Stimulated activated naive CD8-positive, alpha-beta T cell treated with anti-CD3 and anti-CD28 coated beads, Interleukin-15, amount 100 ng/mL, for 72 hours (primary cell): ENCODE measurements at regions not wholly inside any gene's neighbourhood (a gene's known extent, or its start where the extent isn't known, plus 50 kb on each side); places are given as distances from the start of the nearest gene placed in this dataset.

Experiments
- ATAC-seq: fragments of 150-1000 bp; cut with Tn5 transposase; 2 replicates; pipeline ENCODE4 v1.10.0; 2021; ENCODE audit warnings: mild to moderate bottlenecking, moderate library complexity
- DNase-seq, 2 donors: peaks; one replicate each; pipeline ENCODE4 v3.0.0; 2021 to 2022
- H3K27ac Mint-ChIP-seq, 2 donors: one replicate each; pipeline ENCODE4 v1.8.0; 2022; ENCODE audit warnings: mild to moderate bottlenecking in 2 of 2, mixed read lengths in 2 of 2, moderate library complexity in 2 of 2
- H3K27me3 Mint-ChIP-seq: one replicate; pipeline ENCODE4 v1.8.0; 2022; ENCODE audit warnings: mixed read lengths
- H3K4me1 Mint-ChIP-seq: one replicate; pipeline ENCODE4 v1.8.0; 2022; ENCODE audit warnings: mild to moderate bottlenecking, mixed read lengths
- H3K4me3 Mint-ChIP-seq, 2 donors: one replicate each; pipeline ENCODE4 v1.8.0; 2022; ENCODE audit warnings: mild to moderate bottlenecking in 2 of 2, mixed read lengths in 2 of 2, moderate library complexity in 1 of 2
- H3K9me3 Mint-ChIP-seq, 2 donors: one replicate each; pipeline ENCODE4 v1.8.0; 2022; ENCODE audit warnings: mixed read lengths in 2 of 2

DNA sequence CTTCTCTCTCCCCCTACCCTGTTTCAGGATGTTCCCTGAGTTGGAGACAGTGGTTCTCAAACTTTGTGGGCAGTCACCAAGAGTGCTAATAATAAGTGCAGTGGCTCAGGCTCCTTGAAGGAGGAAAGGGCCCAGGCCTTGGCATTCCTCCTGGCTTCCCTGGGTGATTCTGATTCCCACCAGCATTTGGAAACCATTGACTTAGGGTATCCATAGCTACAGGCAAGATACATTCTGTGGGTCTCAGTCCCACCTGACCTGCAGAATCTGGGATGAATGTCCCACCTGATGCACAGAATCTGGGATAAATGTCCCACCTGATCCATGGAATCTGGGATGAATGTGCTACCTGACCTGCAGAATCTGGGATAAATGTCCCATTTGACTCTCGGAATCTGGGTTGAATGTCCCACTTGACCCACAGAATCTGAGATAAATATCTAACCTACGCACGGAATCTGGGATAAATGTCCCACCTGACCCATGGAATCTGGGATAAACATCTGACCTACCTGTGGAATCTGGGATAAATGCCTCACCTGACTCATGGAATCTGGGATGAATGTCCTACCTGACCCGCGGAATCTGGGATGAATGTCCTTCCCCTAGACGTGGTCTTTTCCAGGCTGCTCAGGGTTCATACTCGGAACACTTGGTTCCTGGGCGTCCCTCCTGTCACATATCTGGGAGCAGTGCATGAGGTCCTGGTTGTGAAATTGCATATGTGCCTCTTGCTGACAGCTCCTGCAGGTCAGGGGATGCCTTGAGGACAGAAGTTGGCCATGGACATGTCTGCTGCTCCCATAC is 136.7 kb upstream of the HS3ST2 start:
- ATAC-seq (no peak), DNase-seq (no peak)
- Mint-ChIP-seq H3K4me1 (no peaks in the 10 kb centered on the region), H3K4me3 (no peak overlapping the region), H3K27me3 (peaks cover 7% of the 10 kb centered on the region), H3K27ac (no peak overlapping the region), H3K9me3 (no peaks in the 10 kb centered on the region)

DNA sequence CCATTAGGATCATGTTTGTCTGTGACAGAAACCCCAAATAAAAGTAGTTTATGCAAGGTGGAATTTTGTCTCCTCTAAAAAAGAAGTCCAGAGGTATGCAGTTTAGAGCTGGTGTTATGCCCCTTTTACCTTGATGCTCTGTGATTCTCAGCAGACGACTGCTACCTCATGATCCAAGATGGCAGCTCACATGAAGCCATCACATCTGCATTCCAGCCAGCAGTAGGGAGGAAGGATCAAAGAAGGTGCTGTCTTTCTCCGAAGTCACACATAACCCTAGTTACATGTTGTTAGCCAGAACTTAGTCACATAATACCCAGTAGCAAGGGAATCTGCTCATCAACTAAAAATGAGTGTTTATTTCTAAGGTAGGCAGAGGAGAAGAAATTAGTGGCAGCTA is 135.7 kb upstream of the HS3ST2 start:
- Mint-ChIP-seq H3K27me3 (peaks cover 7% of the 10 kb centered on the region), H3K4me3 (no peak overlapping the region), H3K4me1 (no peaks in the 10 kb centered on the region), H3K9me3 (no peaks in the 10 kb centered on the region), H3K27ac (no peak overlapping the region)
- ATAC-seq: no peak
- no peak for DNase-seq

DNA sequence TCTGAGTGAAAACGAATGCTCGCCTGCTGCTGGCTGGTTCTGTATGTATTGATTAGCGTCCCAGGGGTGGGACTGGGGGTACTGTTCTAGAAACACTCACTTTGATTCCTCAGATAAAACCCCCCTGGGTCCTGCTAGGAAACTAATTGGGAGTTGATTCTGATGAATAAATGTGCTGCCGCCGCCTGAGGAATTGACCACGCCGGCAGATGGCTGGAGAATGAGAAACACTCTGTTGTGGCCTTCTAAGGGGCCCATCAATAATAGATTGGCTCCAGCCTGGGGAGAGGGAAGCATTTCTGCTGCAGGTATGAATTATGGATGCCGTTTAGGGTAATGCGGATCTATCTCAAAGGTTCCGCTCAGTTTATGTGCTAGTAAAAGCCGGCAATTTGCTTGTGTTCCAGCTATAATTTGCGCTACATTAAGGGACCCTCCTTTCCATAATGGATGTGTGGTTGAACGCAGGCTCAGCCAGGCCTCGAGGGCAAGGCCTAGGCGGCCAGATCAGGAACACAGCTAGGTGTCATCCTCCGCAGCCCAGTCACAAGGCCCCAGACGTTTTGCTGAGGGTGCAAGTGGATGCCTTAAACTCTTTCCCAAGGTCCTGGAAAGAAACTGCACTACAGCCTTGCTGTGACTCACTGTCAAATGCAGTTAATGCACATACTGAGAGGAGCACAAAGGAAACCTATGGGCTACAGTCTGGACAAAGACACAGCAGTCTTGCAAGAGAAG is 132.2 kb upstream of the HS3ST2 start:
- H3K27me3 Mint-ChIP-seq: peaks cover 13% of the 10 kb centered on the region
- ATAC-seq (no peak), DNase-seq (no peak)
- H3K27ac Mint-ChIP-seq: no peak overlapping the region
- H3K4me1 Mint-ChIP-seq: peaks cover 14% of the 10 kb centered on the region
- no peaks in the 10 kb centered on the region for H3K9me3 Mint-ChIP-seq
- H3K4me3 Mint-ChIP-seq: no peak overlapping the region

DNA sequence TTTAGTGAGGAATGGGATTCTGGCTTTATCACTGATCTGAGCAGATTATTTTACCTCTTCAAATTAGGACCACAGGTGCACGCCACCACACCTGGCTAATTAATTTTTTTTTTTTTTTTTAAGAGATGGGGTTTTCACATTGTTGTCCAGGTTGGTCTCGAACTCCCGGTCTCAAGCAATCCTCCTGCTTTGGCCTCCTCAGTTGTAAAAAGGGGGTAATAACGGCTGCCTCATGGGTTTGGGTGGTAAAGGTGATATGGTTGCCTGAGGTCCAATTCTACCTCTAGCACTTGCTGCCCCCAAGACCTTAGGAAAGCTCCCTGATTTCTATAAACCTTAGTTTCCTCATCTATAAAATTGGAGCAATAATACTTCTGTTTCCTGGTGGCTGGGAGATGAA is 130.7 kb upstream of the HS3ST2 start:
- ATAC-seq (no peak), DNase-seq (no peak)
- Mint-ChIP-seq H3K27ac (no peak overlapping the region), H3K27me3 (peaks cover 13% of the 10 kb centered on the region), H3K9me3 (peaks cover 0 to 4% of the 10 kb centered on the region in 2 donors), H3K4me3 (no peak overlapping the region), H3K4me1 (peaks cover 14% of the 10 kb centered on the region)

DNA sequence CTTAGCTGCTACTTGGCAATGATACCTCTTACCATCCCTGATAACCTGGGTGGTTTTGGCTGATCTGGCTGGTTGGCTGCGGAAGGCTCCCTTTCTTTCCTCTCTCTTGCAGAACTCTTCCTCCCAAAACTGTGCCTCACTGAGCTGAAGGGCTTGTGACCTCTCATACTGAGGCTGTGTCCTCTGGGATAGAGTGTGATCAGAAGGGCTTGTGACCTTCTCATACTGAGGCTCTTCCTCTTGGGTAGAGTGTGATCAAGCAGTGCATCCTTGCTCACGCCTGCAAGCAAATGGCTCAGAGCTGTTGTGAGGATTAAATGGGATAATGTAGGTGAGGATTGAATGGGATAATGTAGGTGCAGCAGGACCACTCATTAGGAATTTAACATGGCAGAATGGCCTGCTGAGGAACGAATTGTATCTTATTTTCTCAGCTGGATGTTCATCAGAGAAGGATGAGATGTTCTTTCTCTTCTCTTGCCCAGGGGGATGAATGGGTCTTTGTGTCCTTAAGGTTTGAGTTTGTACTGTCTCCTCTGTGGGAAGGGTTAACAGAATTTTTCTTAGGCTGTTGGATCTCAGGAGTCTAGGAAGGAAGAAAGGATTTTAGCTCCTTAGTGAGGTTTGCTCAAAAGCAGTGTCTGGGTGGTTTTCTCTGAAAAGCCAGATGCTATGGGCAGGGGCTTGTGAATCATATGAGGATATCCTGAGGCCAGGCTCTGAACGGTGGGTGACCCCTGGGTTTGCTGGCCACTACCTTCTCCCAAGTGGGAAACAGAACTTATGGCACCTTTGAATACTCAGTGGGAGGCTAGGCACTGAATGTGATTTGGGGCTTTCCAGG is 130.0 kb upstream of the HS3ST2 start:
- Mint-ChIP-seq H3K27ac (peak overlapping the region in 1 of 2 donors; percentile 29), H3K4me3 (no peak overlapping the region), H3K4me1 (peaks cover 14% of the 10 kb centered on the region), H3K27me3 (peaks cover 13% of the 10 kb centered on the region), H3K9me3 (peaks cover 0 to 4% of the 10 kb centered on the region in 2 donors)
- ATAC-seq: no peak
- DNase-seq: no peak

DNA sequence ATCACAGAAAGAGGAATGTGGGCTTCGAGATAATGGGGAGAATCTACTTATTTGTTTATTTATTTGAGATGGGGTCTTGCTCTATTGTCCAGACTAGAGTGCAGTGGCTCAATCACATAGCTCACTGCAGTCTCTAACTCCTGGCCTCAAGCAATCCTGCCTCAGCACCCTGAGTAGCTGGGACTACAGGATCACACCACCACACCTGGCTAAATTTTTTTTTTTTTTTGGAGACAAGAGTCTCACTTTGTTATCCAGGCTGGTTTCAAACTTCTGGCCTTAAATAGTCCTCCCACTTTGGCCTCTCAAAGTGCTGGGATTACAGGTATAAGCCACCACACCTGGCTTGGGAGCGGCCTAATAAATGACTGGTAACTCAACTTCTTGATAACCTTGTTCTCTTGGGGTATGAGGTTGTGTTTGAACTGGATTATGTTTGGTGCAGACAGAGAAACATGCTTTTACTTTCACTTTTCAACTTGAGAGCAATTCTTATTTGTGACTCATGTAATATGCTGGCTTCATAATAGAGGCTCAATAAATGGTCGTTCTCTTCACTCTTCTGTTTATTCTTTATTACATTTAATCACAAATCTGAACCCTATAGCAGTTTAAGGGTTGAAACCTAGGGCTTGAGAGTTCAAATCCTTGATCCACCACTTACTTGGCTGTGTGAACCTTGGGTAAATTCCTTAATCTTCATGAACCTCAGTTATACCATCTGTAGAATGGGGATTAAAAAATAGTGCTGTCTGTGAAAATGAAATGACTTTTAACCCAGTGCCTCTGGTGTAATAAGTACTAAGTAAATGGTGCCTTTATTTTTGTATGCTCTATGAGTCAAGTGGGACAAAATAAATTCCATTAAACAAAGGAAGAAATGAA is 129.1 kb upstream of the HS3ST2 start:
- no peak for DNase-seq
- H3K4me3 Mint-ChIP-seq: no peak overlapping the region
- peaks cover 14% of the 10 kb centered on the region for H3K4me1 Mint-ChIP-seq
- ATAC-seq: no peak
- peak overlapping the region in 1 of 2 donors; percentile 29 for H3K27ac Mint-ChIP-seq
- peaks cover 13% of the 10 kb centered on the region for H3K27me3 Mint-ChIP-seq
- peaks cover 0 to 4% of the 10 kb centered on the region in 2 donors for H3K9me3 Mint-ChIP-seq

DNA sequence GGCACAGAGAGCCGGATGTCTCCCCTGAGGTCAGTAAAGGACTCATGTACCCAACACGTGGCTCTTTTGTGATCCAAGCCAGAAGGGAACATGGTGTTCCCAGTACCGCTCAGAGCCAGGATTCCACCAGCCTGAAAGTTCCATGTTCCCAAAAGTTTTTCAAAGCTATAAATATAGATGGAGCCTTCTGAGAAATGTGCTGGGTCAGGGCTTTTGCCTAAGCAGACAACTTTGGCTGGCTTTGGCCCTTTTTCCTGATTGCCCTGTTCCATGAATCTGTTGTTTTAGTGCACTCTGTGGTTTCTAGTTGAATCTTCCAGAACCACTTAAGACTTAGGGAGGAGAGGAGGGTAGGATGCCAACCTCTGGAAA is 128.5 kb upstream of the HS3ST2 start:
- ATAC-seq (no peak), DNase-seq (no peak)
- peaks cover 14% of the 10 kb centered on the region for H3K4me1 Mint-ChIP-seq
- no peak overlapping the region for H3K27ac Mint-ChIP-seq
- H3K9me3 Mint-ChIP-seq: peaks cover 0 to 4% of the 10 kb centered on the region in 2 donors
- H3K27me3 Mint-ChIP-seq: peaks cover 13% of the 10 kb centered on the region
- no peak overlapping the region for H3K4me3 Mint-ChIP-seq

DNA sequence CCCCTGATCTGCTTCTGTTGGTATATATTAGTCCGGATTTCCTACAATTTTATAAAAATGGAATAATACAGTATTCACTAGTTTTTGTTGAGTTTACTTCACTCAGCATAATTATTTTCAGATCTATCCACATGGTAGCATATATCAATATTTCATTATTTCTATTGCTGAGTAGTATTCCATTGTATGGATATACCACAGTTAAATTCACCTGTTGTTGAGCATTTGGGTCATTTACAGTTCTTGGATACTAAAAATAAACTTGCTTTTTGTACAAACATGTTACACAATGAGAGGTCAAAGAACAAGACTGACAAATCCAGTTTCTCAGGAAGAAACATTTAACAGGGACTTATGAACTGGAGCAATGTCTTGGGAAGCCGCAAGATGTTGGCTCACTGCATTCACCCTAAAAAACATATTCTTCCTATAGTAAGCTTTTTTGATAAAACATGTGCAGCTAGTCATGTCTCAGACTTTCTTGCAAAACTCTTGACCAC is 126.9 kb upstream of the HS3ST2 start:
- no peak for DNase-seq
- H3K9me3 Mint-ChIP-seq: peaks cover 0 to 4% of the 10 kb centered on the region in 2 donors
- H3K4me1 Mint-ChIP-seq: peaks cover 14% of the 10 kb centered on the region
- no peak overlapping the region for H3K27ac Mint-ChIP-seq
- H3K4me3 Mint-ChIP-seq: no peak overlapping the region
- ATAC-seq: no peak
- peaks cover 7% of the 10 kb centered on the region for H3K27me3 Mint-ChIP-seq

DNA sequence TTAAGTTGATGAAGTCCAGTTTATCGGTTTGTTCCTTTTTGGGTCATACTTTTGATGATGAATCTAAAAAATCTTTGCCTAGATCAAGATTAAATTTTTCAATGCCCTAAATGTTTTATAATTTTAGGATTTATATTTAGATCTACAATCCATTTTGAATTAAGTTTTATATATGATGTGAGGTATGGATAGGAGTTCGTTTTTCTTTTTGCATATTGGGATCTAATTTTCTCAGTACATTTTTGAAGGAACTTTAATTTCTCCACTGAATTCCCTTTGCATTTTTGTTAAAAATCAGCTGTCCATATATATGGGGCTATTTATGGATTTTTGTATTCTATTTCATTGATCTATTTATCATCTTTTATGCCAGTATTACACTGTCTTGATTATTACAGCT is 125.5 kb upstream of the HS3ST2 start:
- Mint-ChIP-seq H3K27ac (no peak overlapping the region), H3K27me3 (peaks cover 7% of the 10 kb centered on the region), H3K4me3 (no peak overlapping the region), H3K9me3 (peaks cover 0 to 4% of the 10 kb centered on the region in 2 donors), H3K4me1 (peaks cover 14% of the 10 kb centered on the region)
- ATAC-seq: no peak
- DNase-seq: no peak

DNA sequence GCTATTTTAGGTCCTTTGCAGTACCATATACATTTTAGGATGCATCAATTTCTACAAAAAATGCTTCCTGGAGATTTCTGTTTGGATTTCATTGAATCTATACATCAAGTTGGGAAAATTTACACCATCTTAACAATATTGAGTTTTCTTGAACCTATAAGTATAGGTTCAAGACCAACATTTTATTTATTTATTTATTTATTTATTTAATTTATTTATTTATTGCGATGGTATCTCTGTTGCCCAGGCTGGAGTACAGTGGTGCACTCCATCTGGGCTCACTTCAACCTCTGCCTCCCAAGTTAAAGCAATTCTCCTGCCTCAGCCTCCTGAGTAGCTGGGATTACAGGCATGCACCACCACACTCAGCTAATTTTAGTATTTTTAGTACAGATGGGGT is 125.0 kb upstream of the HS3ST2 start:
- no peak for DNase-seq
- no peak for ATAC-seq
- Mint-ChIP-seq H3K27me3 (peaks cover 7% of the 10 kb centered on the region), H3K4me1 (peaks cover 14% of the 10 kb centered on the region), H3K4me3 (no peak overlapping the region), H3K27ac (no peak overlapping the region), H3K9me3 (peaks cover 0 to 4% of the 10 kb centered on the region in 2 donors)

DNA sequence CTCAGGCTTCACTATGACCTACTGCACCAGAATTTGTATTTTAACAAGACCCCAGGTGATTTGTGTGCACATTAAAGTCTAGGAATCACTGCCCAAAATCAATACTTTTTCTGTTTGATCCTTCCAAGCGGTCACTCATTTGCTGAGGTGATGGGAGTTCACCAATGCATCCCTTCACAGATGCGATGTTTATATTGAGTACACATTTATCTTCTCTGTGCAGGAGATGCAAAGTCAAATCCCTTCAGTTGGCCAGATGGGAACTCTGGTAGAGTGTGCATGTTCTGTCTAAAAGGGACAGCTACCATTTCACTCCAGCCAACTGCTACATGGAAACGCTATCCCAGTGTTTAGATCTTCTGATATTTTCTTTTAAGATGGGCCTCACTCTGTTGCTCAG is 122.6 kb upstream of the HS3ST2 start:
- no peaks in the 10 kb centered on the region for H3K27me3 Mint-ChIP-seq
- H3K9me3 Mint-ChIP-seq: peaks cover 0 to 4% of the 10 kb centered on the region in 2 donors
- DNase-seq (no peak), ATAC-seq (no peak)
- no peak overlapping the region for H3K27ac Mint-ChIP-seq
- H3K4me1 Mint-ChIP-seq: no peaks in the 10 kb centered on the region
- no peak overlapping the region for H3K4me3 Mint-ChIP-seq

DNA sequence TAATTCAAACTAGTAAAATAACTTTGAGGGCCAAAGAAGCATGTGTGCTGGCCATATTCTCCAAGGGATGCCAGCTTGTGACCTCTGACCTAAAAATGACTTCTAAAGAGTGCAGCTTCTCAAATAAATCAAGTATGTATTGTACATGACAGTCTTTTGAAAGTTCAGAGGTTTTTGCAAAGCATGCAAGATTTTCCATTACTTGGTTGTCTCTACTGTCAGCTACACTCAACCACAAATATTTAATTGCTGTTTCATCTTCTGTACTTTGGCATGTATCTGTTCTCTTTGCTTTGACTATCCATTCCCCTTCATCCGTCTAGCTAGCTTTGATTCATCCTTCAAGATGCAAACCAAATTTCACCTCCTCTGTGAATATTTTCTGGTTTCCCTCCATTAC is 121.9 kb upstream of the HS3ST2 start:
- Mint-ChIP-seq H3K9me3 (peaks cover 0 to 1% of the 10 kb centered on the region in 2 donors), H3K27ac (no peak overlapping the region), H3K27me3 (no peaks in the 10 kb centered on the region)

DNA sequence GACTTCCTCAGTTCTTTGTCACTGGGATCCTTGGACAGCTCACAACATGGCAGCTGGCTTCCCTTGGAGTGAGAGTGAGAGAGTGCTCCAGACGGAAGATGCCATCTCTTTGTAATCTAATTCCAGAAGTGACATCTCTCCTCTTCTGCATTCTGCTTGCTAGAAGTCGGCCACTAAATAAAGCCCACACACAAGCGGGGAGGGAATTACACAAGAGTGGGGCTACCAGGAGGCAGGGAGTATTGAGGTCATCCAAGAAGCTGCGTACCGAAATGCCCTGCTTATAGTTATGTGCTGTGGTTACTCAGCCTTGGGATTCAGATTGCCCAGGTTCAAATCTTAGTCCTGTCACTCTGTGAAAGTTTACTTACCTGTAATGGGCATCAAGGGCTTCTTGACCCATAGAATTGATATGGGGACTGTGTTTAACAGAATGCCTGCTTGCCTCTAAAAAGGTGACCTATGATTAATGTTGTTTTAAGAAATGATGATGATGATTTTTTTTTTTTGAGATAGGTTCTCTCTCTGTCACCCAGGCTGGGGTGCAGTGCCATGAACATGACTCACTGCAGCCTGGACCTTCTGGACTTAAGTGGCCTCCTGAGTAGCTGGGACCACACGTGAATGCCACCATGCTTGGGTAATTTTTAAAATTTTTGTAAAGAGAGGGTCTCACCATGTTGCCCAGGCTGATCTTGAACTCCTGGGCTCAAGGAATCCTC is 120.9 kb upstream of the HS3ST2 start:
- H3K27ac Mint-ChIP-seq: no peak overlapping the region
- no peaks in the 10 kb centered on the region for H3K4me1 Mint-ChIP-seq
- DNase-seq (no peak), ATAC-seq (no peak)
- H3K9me3 Mint-ChIP-seq: no peaks in the 10 kb centered on the region
- no peak overlapping the region for H3K4me3 Mint-ChIP-seq
- H3K27me3 Mint-ChIP-seq: no peaks in the 10 kb centered on the region

More for the DNA sequence above, 121.9 kb upstream of the HS3ST2 start:
- Mint-ChIP-seq H3K4me3 (no peak overlapping the region), H3K4me1 (no peaks in the 10 kb centered on the region)
- DNase-seq (no peak), ATAC-seq (no peak)

DNA sequence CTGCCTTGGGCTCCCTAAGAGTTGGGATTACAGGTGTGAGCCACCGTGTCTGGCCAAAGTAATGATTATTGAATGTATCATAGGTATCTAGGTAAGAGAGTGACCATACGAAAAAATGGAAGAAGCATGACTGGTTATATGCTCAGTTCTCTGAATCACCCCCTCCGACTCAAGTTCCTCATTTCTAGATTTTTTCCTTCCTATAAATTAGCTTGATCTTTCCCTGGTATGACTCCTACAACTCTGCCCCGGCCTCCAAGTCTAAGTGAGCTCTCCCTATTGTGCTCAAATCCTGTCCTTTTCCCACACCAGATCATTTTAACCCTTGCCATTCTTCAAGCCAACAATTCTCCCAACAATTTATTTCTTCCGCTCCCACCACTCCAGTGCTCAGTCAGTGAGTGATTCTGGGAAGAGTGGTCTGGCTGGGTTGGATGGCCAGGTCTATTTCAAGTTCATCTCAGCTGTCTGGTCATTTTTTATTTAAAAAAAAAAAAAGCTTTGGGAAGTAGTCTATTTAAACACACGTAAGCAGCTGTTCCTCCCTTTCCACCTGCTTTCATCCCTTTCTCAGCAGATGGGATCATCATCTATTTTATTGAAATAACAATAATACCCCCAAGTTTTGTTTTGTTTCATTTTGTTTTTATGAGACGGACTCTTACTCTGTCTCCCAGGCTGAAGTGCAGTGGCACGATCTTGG is 120.2 kb upstream of the HS3ST2 start:
- H3K4me3 Mint-ChIP-seq: no peak overlapping the region
- DNase-seq: no peak
- H3K27me3 Mint-ChIP-seq: peaks cover 3% of the 10 kb centered on the region
- no peak for ATAC-seq
- H3K9me3 Mint-ChIP-seq: no peaks in the 10 kb centered on the region
- no peak overlapping the region for H3K27ac Mint-ChIP-seq
- H3K4me1 Mint-ChIP-seq: no peaks in the 10 kb centered on the region
